ENCODE measurements at regions not wholly inside any gene's neighbourhood (a gene's known extent, or its start where the extent isn't known, plus 50 kb on each side); places are given as distances from the start of the nearest gene placed in this dataset.

DNA sequence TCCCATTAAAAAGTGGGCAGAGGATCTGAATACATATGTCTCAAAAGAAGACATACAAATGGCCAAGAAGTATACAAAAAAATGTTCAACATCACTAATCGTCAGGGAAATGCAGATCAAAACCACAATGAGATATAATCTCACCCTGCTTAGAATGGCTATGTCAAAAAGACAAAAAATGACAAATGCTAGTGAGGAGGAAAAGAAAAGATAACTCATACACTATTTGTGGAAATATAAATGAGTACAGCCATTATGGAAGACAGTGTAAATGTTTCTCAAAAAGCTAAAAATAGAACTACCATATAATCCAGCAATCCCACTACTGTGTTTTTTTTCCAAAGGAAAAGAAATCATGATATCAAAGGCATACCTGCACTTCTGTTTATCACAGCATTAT lies 450.7 kb downstream of the EFNA5 start:
- Histone ChIP-seq H3K4me3 (ENCODE audit: low read depth in 1 of 2, low read length in 1 of 2) (no peak overlapping the region), H3K36me3 (no peaks in the 10 kb centered on the region), H3K9me3 (no peaks in the 10 kb centered on the region), H3K27me3 (no peaks in the 10 kb centered on the region), H3K27ac (no peak overlapping the region), H3K4me1 (ENCODE audit: control insufficient read depth in 1 of 2, insufficient read depth in 1 of 2, low read depth in 1 of 2, low read length in 1 of 2) (no peaks in the 10 kb centered on the region)
- TF ChIP-seq, protein P1, sequence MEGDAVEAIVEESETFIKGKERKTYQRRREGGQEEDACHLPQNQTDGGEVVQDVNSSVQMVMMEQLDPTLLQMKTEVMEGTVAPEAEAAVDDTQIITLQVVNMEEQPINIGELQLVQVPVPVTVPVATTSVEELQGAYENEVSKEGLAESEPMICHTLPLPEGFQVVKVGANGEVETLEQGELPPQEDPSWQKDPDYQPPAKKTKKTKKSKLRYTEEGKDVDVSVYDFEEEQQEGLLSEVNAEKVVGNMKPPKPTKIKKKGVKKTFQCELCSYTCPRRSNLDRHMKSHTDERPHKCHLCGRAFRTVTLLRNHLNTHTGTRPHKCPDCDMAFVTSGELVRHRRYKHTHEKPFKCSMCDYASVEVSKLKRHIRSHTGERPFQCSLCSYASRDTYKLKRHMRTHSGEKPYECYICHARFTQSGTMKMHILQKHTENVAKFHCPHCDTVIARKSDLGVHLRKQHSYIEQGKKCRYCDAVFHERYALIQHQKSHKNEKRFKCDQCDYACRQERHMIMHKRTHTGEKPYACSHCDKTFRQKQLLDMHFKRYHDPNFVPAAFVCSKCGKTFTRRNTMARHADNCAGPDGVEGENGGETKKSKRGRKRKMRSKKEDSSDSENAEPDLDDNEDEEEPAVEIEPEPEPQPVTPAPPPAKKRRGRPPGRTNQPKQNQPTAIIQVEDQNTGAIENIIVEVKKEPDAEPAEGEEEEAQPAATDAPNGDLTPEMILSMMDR (IDR thresholded peaks at IDR 0.05): no peak

DNA sequence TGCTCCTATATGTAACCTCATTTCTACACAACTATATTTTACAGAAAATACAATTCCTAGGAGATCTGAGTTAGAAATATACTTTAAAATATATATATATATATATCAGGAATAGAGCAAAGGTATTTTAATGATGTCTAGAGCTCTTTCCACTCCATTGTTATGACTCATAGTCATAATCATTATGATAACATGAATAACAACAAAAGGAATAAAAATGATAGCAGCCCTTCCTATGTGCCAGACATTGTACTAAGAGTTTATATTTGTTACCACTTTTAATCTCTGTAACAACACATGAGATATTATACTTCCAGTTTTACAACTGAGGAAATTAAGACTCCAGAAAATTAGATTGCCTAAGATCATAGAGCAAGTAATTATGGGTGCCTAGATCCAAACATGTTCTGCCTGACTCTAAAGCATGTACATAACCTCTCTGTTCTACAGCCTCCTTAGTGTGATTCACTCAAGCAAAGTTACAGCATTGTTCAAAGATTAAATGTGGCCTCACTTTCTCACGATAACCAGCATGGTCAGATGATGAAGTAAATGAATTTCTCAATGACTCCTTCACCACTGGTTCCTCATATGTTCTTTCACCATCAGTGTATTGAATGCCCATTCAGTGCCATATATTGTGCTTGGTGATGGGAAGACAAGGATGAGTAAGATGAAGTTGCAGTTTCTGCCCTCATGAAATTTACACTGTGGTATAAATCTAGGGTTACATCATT lies 452.1 kb downstream of the EFNA5 start:
- H3K27me3 ChIP-seq: no peaks in the 10 kb centered on the region
- no peak overlapping the region for H3K27ac ChIP-seq
- no peaks in the 10 kb centered on the region for H3K4me1 ChIP-seq (ENCODE audit: control insufficient read depth in 1 of 2, insufficient read depth in 1 of 2, low read depth in 1 of 2, low read length in 1 of 2)
- H3K9me3 ChIP-seq: no peaks in the 10 kb centered on the region
- TF ChIP-seq, protein P1 (IDR thresholded peaks at IDR 0.05): no peak
- no peaks in the 10 kb centered on the region for H3K36me3 ChIP-seq
- H3K4me3 ChIP-seq (ENCODE audit: low read depth in 1 of 2, low read length in 1 of 2): no peak overlapping the region

DNA sequence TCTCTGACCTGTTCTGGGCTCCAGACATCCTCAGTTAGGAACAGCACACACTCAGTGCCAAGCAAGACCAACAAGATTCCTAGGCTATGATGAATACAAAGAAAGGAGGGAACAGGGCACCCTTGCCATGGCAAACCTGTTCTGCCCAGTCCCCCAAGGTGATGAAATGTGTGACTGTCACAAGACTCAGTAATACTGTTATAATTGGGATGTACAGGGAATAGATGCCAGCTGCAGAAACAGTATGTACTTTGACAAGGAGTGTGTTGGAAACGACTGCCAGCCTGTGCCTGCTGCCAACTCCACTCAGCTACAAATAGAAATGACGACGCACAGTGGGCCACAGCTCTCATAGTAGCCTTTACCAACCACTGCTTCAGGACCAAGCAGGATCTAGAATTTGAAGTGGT lies 453.0 kb downstream of the EFNA5 start:
- Histone ChIP-seq H3K27ac (no peak overlapping the region), H3K36me3 (no peaks in the 10 kb centered on the region)
- TF ChIP-seq, protein P1 (IDR thresholded peaks at IDR 0.05): no peak

DNA sequence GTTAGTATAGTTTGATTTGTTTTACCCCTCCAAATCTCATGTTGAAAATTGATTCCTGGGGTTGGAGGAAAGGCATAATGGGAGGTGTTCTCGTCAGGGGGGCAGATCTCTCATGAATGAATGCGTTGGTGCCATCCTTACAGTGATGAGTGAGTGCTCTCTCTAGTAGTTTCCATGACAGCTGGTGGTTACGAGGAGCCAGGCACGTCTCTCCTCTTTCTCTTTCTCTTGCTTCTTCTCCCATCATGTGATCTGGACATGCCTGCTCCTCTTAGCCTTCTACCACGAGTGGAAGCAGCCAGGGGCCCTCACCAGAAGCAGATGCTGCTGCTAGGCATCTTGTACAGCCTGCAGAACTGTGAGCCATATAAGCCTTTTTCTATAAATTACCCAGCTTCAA lies 454.1 kb downstream of the EFNA5 start:
- no peak overlapping the region for H3K4me3 ChIP-seq (ENCODE audit: low read depth in 1 of 2, low read length in 1 of 2)
- no peaks in the 10 kb centered on the region for H3K36me3 ChIP-seq
- H3K27me3 ChIP-seq: no peaks in the 10 kb centered on the region
- no peaks in the 10 kb centered on the region for H3K4me1 ChIP-seq (ENCODE audit: control insufficient read depth in 1 of 2, insufficient read depth in 1 of 2, low read depth in 1 of 2, low read length in 1 of 2)
- no peaks in the 10 kb centered on the region for H3K9me3 ChIP-seq
- H3K27ac ChIP-seq: no peak overlapping the region
- TF ChIP-seq, protein P1 (IDR thresholded peaks at IDR 0.05): no peak

More for the DNA sequence above, 453.0 kb downstream of the EFNA5 start:
- H3K27me3 ChIP-seq: no peaks in the 10 kb centered on the region
- H3K4me3 ChIP-seq (ENCODE audit: low read depth in 1 of 2, low read length in 1 of 2): no peak overlapping the region
- no peaks in the 10 kb centered on the region for H3K9me3 ChIP-seq
- H3K4me1 ChIP-seq (ENCODE audit: control insufficient read depth in 1 of 2, insufficient read depth in 1 of 2, low read depth in 1 of 2, low read length in 1 of 2): no peaks in the 10 kb centered on the region

DNA sequence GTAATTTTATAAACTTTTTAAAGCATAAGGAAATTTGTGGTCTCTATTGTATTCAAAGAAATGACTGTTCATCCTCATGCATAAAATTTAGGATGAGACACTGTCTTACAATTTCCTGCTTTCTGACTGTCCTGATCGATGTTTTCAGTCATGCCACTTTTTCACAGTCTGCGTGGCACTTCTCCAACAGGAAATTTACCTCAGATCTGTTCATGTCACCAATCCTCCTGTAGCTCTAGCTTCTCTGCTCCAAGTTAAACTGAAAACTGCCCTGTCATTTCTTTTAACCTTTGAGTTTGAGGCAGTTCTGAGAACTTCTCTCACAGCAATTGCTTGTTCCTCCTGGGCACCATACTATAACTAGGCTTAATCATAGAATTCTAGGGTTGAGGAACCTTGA lies 455.1 kb downstream of the EFNA5 start:
- H3K9me3 ChIP-seq: no peaks in the 10 kb centered on the region
- TF ChIP-seq, protein P1 (IDR thresholded peaks at IDR 0.05): no peak
- no peaks in the 10 kb centered on the region for H3K27me3 ChIP-seq
- no peaks in the 10 kb centered on the region for H3K36me3 ChIP-seq
- no peaks in the 10 kb centered on the region for H3K4me1 ChIP-seq (ENCODE audit: control insufficient read depth in 1 of 2, insufficient read depth in 1 of 2, low read depth in 1 of 2, low read length in 1 of 2)
- no peak overlapping the region for H3K4me3 ChIP-seq (ENCODE audit: low read depth in 1 of 2, low read length in 1 of 2)
- no peak overlapping the region for H3K27ac ChIP-seq

All from neutrophil (primary cell).